Retinal pigment epithelial cell (primary cell): ENCODE measurements at regions not wholly inside any gene's neighbourhood (a gene's known extent, or its start where the extent isn't known, plus 50 kb on each side); places are given as distances from the start of the nearest gene placed in this dataset.

ENCODE experiments used
- DNase-seq: peaks from one replicate; pipeline ENCODE4 v3.0.0-alpha.2; 2010; ENCODE audit warnings: low read depth
- H3K4me3 ChIP-seq: 2 replicates; pipeline ENCODE4 v1.5.1; 2011; ENCODE audit warnings: mild to moderate bottlenecking, low read length, control low read depth, moderate library complexity
- CTCF ChIP-seq: conservative IDR thresholded peaks from 2 replicates; pipeline ENCODE4 v1.5.1; 2011; ENCODE audit warnings: low read depth, low read length, control low read depth, inconsistent platforms

GRCh38 chr22:47450876-47451475 lies 688.5 kb downstream of the TBC1D22A start:
- no peak for TF ChIP-seq CTCF
- no peak overlapping the region for H3K4me3 ChIP-seq
- no peak for DNase-seq

- H3K4me3 ChIP-seq, result no peak overlapping the region
- TF ChIP-seq CTCF, result no peak
- no peak for DNase-seq
These were observed 687.2 kb downstream of the TBC1D22A start for GRCh38 chr22:47449508-47450270.

- no peak for DNase-seq
- no peak for TF ChIP-seq CTCF
These were observed 686.1 kb downstream of the TBC1D22A start for GRCh38 chr22:47448231-47449223.

GRCh38 chr22:47446821-47447810 lies 684.7 kb downstream of the TBC1D22A start:
- no peak for DNase-seq
- H3K4me3 ChIP-seq, result no peak overlapping the region
- TF ChIP-seq CTCF, result no peak

More at GRCh38 chr22:47448231-47449223, 686.1 kb downstream of the TBC1D22A start:
- H3K4me3 ChIP-seq, result no peak overlapping the region

- no peak for TF ChIP-seq CTCF
- DNase-seq, result no peak
- H3K4me3 ChIP-seq, result no peak overlapping the region
These were observed 683.9 kb downstream of the TBC1D22A start for GRCh38 chr22:47446331-47446730.

GRCh38 chr22:47445716-47446290 lies 683.4 kb downstream of the TBC1D22A start:
- no peak overlapping the region for H3K4me3 ChIP-seq
- TF ChIP-seq CTCF, result no peak
- DNase-seq, result no peak
